ENCODE measurements at regions not wholly inside any gene's neighbourhood (a gene's known extent, or its start where the extent isn't known, plus 50 kb on each side); places are given as distances from the start of the nearest gene placed in this dataset.

DNA sequence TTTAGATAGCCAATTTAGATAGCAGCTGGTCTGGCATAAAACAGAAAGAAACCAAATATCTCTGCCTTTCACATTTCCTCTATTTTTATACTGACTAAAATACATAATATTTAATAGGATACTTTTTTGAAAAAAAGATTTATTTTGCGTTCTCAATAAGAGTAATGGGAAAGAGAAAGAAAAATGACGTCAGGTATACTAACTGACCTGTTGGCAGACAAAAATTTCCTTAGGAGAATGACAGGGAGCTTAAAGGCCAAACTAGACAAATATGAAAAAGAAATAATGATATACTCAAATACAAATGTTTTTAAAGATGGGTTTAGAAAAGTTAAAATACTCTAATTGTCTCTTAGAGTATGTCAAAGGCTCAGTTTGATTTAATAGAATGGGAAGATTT lies 309.4 kb upstream of the ADGRL3 start:
- TF ChIP-seq, protein P1, sequence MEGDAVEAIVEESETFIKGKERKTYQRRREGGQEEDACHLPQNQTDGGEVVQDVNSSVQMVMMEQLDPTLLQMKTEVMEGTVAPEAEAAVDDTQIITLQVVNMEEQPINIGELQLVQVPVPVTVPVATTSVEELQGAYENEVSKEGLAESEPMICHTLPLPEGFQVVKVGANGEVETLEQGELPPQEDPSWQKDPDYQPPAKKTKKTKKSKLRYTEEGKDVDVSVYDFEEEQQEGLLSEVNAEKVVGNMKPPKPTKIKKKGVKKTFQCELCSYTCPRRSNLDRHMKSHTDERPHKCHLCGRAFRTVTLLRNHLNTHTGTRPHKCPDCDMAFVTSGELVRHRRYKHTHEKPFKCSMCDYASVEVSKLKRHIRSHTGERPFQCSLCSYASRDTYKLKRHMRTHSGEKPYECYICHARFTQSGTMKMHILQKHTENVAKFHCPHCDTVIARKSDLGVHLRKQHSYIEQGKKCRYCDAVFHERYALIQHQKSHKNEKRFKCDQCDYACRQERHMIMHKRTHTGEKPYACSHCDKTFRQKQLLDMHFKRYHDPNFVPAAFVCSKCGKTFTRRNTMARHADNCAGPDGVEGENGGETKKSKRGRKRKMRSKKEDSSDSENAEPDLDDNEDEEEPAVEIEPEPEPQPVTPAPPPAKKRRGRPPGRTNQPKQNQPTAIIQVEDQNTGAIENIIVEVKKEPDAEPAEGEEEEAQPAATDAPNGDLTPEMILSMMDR (IDR thresholded peaks at IDR 0.05): no peak
- no peak for TF ChIP-seq EP300 (IDR thresholded peaks at IDR 0.05)
- TF ChIP-seq POLR2A (IDR thresholded peaks at IDR 0.05): no peak
- TF ChIP-seq POLR2AphosphoS5 (IDR thresholded peaks at IDR 0.05): no peak

Data from upper lobe of left lung (tissue), 4 donors.